ENCODE measurements at regions not wholly inside any gene's neighbourhood (a gene's known extent, or its start where the extent isn't known, plus 50 kb on each side); places are given as distances from the start of the nearest gene placed in this dataset.

DNA sequence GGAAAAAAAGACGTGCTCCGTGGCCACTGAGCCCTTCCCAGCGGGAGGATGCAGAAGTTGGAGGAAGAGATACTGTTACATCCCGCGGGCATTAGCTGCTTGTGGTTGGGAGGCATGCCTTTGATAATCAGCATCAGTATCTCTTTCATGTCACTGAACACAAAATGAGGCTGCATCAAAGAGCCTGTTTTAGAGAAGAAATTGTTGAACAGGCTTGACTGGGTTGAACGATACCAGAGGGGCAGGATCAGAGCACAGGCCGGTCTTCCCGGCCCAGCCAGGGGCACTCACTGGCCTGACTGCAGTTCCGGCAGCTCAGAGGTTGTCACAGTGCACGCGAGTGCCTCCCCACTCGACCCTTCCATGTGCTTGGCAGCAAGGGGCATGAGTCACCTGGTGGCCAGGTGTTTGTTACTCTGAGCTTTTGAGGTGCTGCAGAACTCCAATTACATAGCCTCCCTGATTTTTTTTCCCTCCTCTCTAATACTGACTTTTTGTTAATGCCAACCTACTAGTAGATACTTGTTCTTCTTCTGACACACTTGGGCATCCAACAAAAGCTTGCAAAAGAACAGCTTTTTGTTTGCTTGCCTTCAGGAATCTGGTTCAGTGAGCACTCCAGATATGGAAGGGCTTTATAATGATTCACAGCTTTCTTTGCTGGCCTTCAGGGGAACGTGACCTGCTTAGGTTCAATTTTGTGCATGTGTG lies 121.6 kb downstream of the VAPA start:
- no peak for DNase-seq

DNA sequence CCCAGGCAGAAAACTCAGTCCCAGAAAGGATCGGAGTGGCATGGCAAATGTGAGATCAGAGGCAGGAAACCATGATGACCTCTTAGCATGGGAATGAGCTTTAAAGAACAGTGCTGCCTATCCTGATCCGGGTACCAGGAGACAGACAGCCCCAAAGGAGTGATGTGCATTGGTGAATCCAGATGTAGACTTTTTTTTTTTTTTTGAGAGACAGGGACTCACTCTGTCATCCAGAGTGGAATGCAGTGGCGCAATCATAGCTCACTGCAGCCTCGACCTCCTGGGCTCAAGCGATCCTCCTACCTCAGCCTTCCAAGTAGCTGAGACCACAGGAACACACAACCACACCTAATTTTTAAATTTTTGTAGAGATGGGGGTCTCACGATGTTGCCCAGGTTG lies 122.7 kb downstream of the VAPA start:
- no peak for DNase-seq

DNA sequence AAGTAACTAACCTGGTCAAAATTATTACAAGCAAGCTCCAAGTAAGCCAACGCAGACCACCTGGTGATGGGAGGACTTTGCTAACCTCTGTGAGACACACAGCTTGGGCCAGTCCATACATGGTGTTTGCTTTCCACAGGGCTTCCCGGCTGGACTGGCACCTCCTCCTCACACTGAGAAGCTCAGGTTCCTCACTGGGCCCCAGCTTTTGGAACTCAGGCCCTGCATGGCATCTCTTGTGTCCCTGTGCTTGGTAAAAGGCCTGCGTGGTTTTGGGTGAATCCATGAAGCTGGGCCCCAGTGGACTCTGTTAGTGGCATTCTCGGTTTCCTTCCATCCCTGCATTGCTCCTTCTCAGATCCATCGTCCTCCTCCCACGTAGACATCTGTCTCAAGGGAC lies 123.4 kb downstream of the VAPA start:
- no peak for DNase-seq

DNA sequence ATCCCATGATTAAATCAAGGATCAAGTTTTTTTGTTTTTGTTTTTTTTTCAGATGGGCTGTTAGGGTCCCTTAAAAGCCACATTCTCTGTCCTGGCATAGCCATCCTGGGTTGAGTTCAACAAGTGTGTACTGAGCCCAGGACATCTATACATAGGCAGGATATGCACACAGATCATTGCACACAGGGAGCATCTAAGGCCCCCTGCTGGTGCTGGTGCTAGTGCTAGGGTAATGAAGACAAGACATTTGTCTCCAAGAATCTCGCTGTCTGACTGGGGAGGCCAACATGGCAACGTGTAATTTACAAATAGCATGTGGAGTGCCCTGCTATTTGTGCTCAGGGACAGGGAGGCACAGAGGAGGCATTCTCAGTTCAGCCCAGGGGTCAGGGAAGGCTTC lies 124.5 kb downstream of the VAPA start:
- DNase-seq = no peak

DNA sequence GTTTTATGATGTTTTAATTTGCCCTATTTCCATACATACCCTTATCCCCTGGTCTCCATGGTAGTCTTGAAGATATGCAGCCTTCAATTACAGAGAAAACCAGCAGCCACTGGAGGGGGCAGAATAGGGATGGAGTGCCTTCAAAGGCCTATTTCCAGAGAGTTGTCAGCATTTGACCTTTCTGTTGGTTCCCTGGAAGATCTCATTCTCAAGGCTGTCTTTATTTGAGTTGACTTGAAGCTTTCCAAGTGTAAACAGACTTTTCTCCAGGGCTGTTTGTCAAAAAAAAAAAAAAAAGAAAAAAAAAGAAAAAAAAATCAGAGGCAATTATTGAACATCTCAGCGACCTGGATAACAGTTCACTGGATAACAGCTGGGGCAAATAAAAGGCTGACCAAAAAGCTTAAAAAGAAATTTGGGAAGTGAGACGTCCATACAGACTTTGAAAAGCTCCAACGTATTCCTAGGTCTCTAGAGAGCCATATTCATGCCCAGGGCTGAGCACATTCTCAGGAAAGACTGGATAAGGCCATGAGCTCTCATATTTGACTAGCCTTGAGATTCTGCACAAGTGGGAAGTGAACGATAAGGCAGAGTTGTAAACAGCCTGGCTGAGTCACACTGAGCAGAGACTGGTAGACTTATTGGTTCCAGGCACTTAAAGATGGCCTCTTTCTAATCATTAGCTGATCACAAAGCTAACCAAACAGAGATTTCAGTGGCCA lies 126.6 kb downstream of the VAPA start:
- DNase-seq = no peak

DNA sequence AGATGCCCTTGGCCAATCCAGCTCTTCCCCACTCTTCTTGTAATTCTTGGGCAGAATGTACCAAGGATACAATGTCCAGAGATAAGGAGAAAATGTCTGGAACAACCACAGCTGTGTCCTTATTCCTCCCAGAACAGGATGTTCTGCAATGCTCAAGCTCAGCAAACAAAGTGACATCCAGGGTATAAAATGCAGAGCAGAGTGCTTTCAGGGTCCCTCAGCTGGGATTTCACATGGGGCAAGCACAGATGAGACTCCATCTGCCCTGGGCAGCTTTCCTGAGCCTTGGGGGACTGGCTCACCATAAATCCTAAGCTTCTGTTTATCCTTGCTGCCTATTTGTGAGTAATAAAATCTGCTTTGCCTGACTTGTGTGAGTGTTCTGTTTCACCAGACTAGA lies 127.4 kb downstream of the VAPA start:
- DNase-seq = no peak

DNA sequence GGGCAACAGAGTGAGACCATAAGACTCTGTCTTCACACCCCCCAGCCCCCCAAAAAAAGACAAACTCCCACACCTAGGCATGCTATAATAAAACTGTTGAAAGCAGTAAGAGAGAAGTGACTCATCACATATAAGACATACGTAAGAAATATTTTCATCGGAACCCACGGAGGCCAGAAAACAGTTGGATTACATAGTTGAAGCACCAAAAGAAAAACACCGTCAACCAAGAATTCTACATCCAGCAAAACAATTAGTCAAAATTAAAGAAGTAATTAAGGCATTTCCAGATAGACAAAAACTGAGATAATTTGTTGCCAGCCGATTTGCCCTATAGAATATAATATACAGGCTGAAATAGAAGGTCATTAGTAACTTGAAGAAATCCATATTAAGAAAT lies 128.7 kb downstream of the VAPA start:
- no peak for DNase-seq

DNA sequence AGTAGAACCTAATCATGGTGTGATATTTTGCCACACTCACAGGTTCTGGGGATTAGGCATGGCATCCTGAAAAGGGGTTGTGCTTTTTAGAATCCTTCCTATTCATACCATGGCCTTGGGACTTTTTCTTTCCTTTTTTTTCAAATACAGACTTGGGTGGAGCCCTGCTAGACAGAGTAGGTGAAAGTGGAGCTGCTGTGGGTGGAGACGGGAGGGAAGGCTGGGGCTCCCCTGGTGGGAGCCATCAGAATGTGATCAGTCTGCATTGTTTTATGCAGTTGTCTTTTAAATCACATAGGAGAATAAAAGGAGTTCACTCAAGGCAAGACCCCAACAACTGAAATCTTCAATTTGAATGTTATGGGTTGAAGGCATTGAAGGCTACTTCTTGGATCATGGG lies 130.2 kb downstream of the VAPA start:
- no peak for DNase-seq

DNA sequence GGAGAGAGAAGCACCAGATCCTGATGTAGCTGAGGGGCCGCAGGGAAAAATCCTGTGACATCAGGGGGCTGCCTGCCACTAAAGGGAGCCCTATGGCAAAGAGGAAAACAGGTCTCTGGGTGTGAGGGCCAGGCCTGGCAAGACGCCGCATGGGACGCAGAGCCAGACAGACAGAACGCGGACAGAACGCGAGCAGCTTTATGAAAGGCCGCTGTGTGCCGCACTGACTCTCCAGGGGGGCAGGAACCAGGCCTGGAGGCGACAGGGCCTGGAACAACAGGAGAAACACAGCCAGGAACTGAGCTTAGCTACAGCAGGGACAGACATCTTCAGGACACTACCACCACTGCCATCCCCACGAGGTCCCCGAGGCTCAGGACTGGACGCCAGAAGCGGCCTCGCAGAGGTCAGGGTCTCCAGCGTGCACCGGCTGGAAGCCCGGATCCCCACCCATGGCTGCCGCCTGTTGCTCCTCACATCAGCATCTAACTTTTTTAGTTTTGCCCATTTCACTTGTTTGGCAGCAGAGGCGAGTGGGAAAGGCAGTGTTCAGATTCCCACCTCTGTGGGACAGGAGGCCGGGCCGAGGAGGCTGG lies 131.6 kb downstream of the VAPA start:
- DNase-seq = no peak

DNA sequence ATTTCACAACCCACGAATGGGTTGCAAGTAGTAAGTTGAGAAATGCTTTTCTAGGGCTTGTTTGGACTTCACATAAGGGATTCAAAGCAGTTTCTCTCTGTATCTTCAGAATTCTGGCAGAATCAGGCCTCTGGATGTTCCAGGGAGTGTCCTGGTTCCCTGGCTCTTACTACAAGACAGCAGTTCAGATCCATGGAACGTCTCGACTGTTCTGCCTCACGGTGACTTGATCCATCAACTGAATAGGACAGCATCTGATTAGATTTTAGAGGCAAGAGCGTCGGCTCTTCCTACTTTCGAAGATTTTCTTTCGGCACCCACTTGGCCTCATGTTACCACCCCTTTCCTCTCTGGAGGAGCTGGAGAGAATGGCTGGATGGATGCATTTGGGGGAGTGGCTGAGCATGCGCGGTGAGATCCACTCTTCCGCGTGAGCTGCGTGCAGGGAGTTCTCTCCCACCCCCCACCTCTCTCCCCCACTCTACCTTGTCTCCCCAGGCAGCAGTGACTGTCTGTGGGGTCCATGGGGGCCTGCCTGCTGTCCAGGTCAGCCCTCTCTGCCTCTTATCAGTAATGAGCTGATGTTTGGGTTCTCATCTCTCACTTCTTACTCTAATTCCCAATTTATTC lies 132.5 kb downstream of the VAPA start:
- no peak for DNase-seq

DNA sequence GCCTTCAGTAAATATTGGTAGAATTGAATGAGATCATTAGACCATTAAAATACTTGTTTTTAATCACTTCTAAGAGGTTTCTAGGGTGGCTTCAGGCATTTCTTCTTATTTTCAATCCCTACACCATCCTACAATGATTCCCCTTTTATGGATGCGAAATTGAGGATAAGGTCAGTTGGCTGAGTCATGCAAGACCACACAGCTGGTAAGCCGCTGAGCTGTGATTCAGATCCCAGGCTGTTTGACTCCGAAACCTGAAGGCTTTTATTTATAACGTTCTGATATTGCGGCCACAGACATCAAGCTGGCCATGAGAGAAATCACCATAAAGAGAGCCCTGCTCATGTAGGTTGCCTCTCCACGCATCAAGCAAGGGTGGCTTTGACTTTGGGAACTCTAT lies 133.4 kb downstream of the VAPA start:
- no peak for DNase-seq

DNA sequence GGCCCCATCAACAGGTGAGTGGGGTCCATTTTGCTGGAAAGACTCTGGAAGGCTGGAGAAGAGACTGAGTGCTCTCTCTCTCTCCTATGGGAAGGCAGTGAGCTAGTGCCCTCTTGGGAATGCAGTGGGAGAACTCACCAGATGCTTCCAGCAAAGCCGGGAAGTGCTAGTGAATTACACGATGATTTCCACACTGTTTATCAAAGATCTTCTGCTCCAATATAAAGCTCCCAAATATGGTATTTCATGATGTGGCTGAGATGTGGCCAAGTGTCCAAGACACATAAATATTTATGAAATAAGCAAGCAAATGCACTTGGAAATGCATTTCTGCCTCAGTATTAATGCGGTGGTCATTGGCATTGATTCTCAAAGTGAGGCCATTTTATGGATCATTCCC lies 135.9 kb downstream of the VAPA start:
- no peak for DNase-seq

DNA sequence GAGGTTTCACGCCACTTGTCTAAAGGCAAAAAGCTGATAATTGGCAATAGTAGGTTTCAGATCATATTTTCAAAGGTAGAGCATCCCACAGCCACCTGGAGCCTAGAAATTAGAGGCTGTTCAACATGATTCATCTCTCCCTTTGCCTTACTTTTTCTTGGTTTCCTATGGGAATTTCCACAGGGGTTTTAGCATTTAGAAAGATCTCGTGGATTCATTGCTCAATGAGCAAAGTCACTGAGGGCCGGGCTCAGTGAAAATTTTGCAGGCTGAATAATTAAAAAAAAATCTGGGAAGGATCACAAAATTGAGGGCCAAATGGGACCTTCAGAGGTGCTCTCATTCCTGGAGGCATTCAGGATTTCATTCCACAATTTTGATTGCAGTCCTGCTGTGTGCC lies 137.1 kb downstream of the VAPA start:
- no peak for DNase-seq

DNA sequence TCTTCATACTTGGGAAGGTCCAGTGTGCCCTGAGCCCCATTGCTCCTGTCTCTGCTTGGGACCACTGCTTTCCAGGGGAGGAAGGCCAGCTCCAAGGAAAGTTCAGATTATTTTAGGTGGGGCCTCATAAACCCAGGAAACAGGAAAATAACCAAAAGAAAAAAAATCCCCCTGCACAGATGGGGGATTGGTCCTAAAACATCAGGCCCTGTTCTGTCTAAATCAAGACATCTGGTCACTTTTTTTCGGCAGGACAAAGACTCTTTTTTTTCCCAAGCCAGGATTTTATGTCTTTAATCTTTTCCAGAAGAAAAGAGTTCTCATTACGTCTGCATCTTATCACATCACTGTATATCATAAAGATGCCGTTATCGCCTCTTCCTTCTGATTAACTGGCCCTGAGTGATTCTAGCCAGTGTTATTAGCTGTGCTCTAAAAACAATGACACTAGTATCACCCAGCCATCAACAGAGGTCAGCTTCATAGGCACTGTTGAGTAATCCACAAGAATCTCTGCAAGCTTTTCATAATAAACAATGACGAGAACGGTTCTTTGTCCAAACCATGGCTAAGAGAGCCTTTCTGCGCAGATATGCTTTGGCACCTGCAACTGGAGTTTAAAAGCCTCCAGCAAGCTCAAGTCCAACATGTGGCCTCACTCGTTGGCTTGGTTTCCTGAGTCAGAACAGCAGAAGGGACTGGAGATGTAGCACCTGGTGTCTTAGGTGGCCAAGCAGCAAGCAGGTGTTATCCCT lies 138.2 kb downstream of the VAPA start:
- no peak for DNase-seq

DNA sequence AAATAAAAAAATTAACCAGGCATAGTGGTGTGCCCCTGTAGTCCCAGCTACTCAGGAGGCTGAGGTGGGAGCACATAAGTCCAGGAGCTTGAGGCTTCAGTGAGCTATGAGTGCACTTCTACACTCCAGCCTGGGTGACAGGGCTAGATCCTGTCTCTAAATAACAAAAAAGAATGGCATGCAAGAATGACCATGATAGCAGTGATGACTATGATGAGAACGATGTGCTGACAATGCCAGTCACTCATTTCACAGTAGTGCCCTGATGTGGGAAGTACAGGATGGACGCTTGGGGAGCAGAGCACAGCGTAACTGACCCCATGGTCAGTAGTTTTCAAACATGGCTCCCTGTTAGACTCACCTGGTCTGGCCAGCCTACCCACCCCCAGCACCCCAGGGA lies 139.1 kb downstream of the VAPA start:
- no peak for DNase-seq

DNA sequence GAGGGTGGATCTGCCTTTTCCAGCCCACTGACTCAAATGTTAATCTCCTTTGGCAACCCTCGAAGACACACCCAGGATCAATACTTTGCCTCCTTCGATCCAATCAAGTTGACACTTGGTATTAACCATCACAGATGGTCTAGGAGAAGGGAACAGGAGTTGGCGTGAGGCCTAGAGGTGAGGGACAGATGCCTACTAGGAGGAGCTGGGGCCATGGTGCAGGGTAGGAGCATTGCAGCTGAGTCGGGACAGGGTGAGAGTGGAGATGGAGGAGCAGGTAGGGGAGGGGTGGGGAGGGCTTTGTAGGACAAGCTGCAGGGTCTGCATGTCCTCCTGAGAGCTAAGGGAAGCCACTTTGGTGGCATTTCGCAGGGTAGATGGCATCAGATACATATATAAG lies 140.0 kb downstream of the VAPA start:
- no peak for DNase-seq

DNA sequence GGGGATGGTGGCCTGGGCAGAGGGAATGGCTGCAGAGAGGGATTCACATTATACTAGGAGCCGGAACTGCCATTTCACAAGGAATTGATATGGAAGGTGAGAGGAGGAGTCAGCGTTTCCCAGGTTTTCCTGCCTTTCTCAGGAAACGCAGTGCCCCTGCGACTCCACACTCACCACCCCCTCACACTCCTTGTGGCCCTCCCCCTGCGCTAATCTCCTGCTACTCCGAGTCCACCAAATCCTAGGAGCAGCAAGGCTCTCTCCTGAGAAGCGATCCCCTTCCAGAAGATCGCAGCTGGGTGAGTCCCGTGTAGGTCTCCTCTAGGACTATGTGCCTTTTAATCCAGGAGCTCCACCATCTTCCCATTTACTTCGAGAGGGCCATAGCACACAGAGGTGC lies 140.6 kb downstream of the VAPA start:
- no peak for DNase-seq

DNA sequence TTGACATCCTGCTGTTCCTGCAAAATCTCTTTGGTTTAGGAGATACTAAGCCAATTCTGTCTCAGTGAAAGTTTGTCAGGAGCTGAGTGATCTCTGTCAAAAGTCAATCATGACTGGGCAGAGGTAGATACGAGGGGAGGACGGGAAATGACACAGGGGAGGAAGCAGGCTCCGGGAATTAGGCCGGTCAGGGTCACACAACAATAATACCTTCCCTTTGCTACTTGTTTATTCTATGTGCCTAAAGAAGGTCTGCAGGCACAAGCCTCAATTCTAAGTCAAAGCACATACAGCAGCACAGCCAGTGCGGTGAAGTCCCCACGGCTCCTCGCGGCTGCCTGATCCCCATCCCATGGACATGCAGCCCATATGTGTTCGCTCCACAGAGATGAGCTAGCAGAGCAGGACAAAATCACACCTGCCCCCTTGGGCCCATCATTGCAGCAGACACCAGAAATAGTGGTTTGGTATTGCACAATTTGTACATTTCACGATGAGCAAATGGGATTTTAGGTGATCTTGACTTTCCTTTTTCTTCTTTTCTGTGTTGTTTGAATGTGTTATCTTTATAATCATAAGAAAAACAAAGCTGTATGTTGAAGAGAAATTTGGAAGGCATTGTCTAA lies 141.4 kb downstream of the VAPA start:
- DNase-seq = no peak

DNA sequence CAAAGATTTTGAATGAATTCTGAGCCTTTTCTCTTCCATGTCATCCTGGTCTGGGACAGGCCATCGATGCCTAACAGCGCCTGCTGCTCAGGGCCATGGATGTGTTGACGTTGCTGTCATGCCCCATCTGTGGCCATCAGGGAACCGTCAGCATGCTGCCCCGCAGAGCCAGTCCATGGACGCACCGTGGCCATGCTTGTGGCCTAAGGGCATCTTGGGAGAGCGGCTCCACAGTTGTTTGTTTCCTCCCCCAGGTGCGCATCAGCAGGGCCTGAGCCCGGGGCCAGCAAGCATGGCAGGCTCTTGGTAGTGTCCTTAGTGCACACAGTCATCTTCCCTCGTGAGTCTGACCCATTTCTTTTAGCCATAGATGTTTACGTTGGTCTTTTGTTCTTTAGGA lies 142.7 kb downstream of the VAPA start:
- no peak for DNase-seq

DNA sequence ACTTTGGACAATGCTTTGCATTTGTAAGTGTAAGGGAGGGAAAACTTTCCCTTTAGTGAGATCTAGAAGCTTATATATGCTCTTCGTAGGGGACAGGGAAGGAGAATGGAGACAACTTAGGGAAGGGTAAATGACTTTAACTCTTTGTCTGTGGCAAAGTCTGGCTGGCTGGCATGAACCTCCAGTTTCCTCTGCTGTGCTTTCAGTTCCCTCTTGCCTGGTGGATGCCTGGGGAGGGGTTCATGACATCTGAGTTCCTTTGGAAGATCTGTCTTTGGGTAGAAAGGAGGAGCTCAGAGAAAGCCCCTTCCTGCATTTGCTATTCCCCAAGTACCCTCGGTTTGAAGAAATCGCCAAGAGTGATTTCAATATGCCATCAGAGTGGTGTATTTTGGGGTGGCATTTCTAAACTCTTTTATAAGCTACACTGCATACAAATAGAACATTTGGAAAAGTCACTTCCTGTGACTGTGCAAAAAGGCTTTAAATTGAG lies 143.6 kb downstream of the VAPA start:
- DNase-seq = no peak

DNA sequence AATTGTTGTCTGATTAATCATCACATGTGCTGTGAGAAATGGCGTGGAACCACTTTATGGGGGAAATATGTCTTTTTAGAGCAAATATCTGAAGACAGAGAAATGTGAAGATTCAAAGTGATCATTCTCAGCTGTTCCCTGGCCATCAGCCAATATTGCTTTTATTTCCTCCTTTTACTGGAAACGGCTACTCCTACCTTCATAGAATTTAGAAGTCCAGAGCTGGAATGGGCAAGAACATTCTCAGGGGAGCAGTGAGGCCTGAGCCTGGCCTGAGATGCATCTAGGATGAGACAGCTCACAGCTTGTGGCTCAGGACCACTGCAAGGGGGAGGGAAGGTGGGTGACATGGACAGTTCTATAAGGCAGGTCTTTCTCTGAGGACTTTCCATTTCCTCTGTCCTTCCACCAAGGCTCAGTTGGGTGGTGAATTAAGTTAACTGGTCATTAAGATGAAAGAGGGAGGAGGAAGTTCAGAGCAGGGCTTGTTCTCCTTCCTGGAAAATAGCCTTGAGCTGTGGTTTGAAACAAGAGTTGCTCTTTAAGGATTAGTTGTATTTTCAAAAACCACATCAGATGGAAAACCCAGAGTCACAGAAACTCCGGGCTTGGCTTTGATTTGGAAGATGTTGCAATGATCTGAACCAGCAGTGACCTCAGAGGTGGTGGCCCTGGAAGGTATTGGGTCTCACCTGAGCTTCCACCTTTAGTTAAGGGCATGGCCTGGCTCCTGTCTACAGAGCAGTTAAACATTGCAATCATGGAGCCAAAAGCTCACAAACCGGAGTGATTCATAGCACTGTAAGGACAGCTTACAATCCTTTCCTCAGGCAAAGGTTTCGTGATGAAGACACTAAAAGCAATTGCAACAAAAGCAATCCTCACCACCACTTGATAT lies 144.3 kb downstream of the VAPA start:
- no peak for DNase-seq

Data from NCI-H2081 (cell line).